ENCODE measurements at regions not wholly inside any gene's neighbourhood (a gene's known extent, or its start where the extent isn't known, plus 50 kb on each side); places are given as distances from the start of the nearest gene placed in this dataset.

DNA sequence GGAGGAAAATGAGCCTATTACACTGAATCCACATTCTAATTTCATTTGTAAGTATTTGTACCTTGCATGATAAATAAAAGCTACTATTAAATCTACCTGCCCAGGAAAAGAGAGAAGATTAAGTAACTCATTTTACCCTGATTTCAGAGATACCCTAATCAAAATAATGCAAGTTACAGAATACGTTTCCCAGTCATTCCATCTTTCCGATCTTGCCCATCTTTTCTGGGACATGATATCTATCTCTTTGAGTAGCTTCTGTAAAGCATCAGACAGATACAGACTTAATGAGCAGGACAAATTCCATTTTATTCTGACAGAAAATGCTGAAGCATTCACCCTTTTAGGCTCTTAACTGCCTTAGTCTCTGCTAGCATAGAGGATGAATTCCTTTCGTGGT is 56.6 kb downstream of the SPRY2 start:
- DNase-seq (ENCODE audit: low spot score in 2 of 2) (no peak), FAIRE-seq (no peak)

DNA sequence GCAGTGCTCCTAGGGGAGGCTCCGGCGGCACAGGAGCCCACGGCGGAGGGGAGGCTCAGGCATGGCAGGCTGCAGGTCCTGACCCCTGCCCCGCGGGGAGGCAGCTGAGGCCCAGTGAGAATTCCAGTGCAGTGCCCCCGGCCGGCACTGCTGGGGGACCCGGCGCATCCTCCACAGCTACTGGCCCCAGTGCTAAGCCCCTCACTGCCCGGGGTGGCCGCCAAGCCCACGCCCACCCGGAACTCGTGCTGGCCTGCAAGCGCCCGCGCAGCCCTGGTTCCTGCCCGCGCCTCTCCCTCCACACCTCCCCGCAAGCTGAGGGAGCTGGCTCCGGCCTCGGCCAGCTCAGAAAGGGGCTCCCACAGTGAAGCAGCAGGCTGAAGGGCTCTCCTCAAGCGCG is 62.2 kb downstream of the SPRY2 start:
- no peak for DNase-seq (ENCODE audit: low spot score in 2 of 2)
- FAIRE-seq = no peak

DNA sequence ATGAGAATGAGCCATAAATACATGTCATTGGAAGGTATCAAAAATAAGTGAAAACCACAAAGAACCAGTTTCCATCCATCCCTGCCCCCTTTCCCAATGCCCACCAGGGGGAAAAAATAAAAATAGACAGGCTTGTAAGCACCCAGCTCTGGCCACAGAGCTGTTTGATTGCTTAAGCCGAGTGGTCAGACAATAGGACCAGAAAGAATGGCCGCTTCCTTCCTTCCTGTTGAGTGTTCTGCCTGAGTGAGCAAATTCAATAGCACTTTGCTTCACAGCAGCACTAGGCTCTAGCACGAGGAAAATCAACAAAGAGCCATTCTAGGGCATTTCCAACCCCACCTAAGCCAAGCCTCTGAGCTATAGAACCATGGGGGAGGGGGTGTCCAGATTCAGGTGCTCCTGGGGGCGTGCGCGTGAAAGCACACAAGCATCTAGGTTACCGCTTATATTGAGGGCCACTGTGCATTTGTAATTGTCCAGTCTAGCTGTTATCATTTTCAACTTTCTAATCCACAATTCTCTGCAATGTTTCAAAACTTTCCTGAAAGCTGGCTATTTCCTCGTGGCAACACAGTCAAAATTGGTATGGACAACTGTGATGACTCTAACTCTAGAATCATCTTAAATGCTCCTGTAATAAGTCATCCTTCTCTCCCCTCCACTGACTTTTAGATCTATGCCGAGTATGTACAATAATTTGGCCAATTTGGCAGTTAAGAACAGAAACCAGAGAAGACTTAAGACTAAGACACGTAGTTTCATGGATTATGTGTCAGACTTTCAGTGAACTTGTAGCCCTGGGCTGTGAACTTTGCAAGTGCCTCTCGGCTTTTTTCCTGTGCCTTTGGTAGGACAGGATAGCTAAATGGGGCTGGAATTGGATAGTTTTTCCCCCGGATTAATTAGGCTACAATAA is 64.3 kb downstream of the SPRY2 start:
- FAIRE-seq (no peak), DNase-seq (ENCODE audit: low spot score in 2 of 2) (peak; percentile 33 to 42)

DNA sequence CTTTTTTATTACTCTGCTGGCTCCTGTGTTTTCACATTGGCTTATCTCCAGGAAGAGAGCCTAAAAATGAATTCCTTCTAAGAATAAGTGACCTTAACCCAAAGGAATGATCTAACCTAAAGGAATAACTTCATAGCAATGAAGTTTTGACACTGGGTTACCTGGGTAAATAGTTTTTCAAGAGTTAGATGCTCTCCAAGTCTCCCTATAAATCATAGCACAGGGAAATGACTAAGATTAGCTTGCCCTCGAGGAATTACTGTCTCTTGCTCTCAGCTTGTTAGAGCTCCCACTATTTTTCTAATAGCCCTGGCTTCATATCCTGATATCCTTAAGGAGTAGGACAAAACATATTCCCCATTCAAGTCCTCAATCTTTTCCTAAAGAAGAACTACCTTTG is 66.3 kb downstream of the SPRY2 start:
- FAIRE-seq (no peak), DNase-seq (ENCODE audit: low spot score in 2 of 2) (no peak)

DNA sequence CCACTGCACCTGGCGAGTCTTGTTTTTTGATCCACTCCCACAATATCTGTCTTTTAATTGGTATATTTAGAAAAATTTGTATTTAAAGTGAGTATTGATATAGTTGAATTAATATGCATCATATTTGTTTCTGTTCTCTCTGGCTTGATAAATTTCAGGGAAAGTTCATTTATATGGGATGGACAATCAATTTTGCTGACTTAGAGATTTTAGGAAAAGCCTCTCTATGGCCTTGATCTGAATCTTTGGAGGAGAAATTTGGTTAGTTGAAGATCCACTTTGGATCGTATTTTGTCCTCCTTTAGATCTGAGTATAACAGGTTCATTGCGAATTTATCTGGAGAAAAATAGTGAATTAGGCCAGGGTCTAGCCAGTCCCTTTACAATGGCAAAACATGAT is 67.2 kb downstream of the SPRY2 start:
- DNase-seq (ENCODE audit: low spot score in 2 of 2) (no peak), FAIRE-seq (no peak)

DNA sequence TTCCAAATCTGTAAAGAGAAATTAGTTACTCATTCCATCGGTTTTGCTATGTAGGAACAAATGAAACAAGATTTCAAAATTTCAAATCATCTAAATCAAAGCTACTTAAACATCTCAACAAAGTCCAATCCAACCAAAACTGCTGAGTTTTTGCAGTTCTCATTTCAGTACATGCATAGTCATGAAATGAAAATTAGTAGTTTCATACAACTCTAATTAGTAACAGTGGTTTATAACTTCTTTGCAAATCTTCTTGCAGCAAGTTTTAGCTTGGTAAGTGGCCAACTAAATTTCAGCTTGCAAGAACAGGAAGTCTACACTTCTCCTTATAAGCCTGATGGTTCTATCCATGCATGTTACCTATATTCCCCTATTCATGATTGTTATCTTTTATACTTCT is 75.6 kb downstream of the SPRY2 start:
- FAIRE-seq (no peak), DNase-seq (ENCODE audit: low spot score in 2 of 2) (no peak)

DNA sequence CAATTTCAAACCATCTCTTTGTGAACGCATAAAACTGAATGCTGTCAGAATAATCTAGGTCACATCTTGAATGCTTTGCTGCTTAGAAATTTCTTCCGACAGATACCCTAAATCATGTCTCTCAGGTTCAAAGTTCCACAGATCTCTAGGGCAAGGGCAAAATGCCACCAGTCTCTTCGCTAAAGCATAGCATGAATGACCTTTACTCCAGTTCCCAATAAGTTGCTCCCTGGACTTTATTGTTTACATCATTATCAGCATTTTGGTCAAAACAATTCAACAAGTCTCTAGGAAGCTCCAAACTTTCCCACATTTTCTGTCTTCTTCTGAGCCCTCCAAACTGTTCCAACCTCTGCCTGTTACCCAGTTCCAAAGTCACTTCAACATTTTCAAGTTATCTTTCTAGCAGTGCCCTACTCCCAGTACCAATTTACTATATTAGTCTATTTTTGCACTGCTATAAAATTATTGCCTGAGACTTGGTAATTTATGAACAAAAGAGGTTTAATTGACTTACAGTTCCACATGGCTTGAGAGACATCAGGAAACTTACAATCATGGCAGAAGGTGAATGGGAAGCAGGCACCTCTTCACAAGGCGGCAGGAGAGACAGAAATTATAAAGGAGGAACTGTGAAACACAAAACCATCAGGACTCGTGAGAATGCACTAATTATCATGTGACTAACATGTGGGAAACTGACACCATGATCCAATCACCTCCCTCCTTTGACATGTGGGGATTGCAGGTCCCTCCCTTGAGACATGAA is 77.0 kb downstream of the SPRY2 start:
- no peak for DNase-seq (ENCODE audit: low spot score in 2 of 2)
- FAIRE-seq = no peak

DNA sequence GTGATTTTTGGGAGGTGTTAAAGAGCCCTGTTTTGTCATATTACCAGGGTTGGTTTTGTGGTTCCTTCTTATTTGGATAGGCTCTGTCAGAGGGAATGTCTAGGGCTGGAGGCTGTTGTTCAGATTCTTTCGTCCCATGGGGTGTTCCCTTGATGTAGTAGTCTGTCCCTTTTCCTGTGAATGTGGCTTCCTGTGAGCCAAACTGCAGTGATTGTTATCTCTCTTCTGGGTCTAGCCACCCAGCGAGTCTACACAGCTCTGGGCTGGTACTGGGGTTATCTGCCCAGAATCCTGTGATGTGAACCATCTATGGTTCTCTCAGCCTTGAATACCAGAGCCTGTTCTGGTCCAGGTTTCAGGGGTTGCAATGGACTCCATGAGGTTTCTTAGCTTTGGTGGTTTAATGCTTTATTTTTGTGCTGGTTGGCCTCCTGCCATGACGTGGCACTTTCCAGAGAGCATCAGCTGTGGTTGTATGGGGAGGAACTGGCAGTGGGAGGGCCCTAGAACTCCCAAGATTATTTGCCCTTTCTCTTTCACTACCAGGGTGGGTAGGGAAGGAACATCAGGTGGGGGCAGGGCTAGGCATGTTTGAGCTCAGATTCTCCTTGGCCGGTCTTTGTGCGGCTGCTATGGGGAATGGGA is 78.8 kb downstream of the SPRY2 start:
- DNase-seq (ENCODE audit: low spot score in 2 of 2) = no peak
- FAIRE-seq = no peak

DNA sequence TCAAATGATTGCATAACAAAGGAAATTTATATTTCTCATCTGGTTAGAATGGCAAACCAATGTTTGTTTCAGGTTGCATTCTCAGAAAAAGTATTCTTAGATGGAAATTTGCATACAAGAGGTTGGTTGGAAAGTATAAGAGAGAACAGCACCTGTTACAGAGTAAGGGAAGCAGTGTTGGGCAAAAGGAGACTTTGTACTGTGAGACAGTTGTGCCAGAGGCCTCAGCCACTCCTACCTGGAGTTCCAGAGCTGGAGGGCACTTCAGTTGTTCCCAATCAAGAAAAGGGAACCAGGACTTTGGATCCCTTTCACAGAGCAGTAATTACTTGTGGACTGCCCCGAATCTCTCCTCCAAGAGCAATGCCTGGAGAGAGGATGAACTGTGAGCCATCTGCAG is 81.8 kb downstream of the SPRY2 start:
- FAIRE-seq = no peak
- no peak for DNase-seq (ENCODE audit: low spot score in 2 of 2)

DNA sequence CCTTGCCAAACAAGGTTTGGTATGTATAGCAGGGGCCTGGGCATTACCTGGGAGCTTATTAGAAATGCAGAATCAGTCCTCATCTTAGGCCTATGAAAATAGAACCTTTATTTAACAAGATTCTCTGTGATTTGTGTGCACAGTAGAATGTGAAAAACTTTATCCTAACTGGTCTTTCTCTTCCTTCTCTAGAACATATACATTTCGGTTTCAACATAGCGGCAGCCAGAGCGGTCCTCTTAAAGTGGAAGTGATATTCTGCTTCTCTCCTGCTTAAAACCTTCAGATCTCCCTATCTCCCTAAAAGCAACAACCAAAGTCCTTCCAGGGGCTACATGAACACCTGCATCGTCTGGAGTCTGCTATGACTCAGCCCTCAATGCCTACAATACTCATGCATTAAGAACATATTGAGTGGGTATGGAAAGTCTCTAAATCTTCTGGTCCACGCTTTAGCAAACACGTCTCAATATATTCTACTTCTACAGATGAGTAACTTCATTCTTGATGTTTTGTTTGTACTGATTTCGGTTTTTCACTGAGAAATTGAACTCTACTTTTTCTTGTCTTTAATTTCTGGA is 84.5 kb downstream of the SPRY2 start:
- DNase-seq (ENCODE audit: low spot score in 2 of 2) (no peak), FAIRE-seq (no peak)

DNA sequence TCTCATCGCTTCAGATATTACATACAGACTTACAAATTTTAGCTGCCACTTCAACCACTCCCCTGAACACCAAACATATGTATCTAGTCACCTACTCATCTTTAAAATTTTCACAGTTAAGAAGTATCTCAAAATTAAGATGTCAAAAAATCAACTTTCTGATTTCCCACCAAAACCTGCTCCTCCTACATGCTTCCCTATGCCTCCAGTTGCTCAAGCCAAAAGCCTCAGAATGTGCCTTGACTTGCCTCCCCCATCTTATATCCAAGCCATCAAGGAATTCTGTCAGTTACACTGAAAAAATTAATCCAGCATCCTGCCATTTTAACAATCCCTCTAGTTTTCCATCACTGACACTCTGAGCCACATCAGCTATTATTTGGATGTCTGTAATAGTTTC is 85.0 kb downstream of the SPRY2 start:
- DNase-seq (ENCODE audit: low spot score in 2 of 2) (no peak), FAIRE-seq (no peak)

DNA sequence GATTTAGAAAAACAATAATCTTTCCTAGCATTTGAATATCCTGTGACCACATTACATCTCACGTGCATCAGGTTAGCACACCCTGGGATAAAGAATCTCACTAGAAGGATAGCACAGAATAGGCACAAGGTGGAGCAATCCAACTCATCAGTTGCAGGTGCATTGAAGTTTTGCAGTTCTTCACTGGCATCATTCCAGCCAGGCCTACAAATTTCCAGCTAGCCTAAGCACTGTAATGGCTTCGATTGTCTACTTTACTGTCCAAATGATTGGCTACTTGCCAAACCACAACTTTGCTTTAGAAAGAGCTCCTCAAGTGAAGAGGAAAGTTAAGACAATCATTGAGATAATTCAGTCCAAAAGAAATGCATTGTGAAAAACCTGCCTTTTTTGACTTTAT is 89.5 kb downstream of the SPRY2 start:
- FAIRE-seq = no peak
- no peak for DNase-seq (ENCODE audit: low spot score in 2 of 2)

DNA sequence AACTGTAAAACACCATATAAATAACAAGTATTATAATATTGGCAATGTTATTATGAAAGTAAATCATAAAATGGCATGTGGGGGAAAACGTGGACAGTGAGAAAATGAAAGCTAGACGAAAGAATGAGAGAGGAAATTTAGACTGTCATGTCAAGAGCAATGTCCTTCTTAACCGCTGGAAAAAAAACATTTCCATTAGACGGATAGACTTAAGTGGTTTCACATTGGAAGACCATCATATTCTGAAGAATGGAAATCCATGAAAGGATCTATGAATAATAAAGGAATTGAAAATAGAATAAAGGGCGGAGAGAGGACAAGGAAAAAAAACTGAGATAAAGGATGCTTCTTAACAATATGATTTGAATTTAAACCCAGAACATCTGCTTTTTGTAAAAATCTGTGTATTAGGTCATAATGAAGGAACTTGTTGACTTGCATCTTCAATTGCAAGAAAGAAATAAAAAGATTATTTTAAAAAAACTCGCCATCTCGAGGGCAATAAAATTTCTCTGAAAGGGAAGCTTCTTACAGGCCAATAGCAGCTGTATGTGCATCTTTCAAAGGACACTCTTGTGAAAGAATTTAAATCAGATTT is 90.6 kb downstream of the SPRY2 start:
- DNase-seq (ENCODE audit: low spot score in 2 of 2) = no peak
- FAIRE-seq = no peak

DNA sequence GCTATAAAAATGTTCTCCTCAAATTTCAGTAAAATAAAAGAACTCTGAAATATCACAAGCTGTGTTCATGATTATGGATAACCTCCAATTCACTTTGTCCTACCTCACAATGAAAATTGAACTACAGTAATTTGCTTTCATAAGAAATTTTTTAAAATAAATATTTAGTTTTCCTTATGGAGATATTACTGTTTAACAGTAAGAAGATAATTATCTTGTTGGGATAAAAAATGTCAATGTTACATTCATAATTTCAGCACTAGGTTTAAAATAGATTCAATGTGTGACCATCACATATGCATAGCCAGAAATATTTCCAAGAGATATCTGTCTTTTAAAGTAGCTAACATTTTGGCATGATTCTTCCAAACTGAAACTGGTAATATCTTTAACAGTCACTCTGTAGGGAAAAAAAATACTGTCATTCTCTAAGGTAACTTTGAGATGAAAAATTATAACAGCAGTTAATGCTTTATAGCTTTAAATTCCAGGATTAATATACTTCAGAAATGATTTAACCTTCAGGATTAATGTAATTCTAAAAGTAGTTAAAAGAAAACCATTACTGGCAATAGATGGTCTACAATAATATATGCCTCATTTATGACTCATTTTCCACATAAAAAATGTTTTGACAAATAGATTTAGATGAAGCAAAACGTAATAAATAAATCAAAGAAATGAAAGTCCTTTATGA is 91.3 kb downstream of the SPRY2 start:
- FAIRE-seq (peak; percentile 67), DNase-seq (ENCODE audit: low spot score in 2 of 2) (no peak)

DNA sequence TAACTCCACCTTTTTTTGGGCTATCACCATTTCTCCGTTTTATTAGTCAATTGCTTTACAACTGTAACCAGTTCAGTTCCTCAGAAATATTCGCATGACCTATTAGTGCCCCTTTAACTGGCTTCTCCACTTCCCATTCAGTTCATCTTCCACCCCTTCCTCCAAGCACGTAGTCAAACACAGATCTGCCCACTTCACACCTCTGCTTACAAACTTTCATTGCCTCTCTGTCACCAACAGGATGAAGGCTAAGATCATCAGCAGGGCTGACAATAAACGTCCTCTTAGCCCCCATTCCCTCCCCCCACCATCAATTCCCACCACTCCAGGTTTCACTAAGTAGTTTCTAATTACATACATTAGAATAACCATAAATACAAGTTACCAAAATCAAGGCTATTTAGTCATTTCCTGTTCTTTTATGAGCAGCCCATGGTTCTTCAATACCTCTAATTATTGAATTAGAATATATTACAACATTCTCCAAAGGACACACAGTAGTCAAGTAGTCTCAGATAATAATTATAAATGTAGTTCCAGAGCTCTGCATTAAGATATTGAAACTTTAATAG is 95.7 kb downstream of the SPRY2 start:
- DNase-seq (ENCODE audit: low spot score in 2 of 2) = no peak
- no peak for FAIRE-seq

DNA sequence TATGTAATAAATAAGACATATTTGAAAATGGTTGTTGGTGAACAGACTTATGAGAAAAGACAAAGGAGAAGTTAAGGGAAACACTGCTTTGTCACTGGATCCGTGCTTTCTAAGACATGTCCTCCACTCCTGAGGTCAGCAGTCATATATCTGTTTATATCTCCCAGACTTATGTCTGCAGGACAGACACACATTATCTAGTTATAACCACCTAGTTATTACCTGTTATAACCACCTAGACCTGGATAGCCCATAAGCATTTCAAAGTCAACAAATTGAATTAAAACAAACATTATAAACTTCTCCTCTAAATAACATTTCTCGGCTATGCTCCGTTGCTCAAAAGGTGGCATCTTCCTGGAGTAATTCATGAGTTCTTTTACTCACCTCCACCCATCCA is 96.4 kb downstream of the SPRY2 start:
- no peak for DNase-seq (ENCODE audit: low spot score in 2 of 2)
- FAIRE-seq = no peak

DNA sequence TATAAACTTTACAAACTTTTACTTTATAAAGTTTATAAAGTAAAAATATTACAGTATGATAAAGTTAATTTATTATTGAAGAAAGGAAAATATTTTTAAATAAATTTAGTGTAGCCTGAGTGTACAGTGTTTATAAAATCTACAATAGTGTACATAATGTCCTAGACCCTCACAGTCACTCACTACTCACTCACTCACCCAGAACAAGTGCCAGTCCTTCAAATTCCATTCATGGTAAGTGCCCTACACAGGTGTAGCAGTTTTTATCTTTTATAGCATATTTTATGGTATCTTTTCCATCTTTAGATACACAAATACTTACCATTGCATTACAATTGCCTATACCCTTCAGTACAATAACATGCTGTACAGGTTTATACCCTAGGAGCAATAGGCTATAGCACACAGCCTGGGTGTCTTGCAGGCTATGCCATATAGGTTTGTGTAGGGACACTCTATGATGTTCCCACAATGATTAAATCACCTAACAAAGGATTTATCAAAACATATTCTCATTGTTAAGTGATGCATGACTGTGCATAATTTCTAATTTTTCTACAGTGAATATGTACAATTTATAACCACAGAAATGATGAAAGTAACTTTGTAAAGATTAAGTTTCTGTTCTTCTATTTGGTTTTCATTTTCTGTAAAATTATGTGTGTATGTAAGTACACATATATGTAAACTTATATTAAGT is 98.0 kb downstream of the SPRY2 start:
- DNase-seq (ENCODE audit: low spot score in 2 of 2) (no peak), FAIRE-seq (peak; percentile 90)

DNA sequence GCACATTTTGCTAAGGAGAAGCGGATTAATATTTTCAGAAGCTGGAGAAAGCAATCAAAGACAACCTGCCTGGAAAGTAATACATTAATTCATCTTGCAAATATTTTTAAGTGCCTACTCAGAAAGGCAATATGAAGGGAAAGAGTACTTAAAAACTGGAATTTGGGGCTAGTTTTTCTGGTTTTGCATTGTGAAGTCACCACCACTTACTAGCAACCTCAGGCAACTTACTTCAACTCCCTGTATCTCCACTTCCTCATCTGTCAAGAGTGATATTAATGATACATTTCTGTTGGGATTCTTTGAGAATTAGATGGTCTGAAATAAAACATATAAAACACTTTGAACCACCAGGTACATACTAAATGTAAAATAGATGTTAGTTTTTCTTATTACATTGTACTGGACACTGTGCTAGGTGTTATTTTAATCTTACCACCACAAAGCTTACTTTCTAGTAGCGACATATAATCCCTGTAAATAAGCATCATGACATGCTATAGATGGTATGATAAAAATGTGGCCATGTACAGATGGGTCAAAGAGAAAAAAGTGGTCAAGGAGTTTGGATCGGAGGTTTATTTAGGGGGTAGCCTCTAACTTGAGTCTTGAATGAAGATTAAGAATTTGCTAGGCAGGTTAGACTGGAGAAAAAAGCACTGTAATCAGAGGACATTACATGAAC is 101.2 kb downstream of the SPRY2 start:
- FAIRE-seq = no peak
- no peak for DNase-seq (ENCODE audit: low spot score in 2 of 2)

Measured in frontal cortex (tissue), 3 donors.